Activated CD8-positive, alpha-beta memory T cell treated with anti-CD3 and anti-CD28 coated beads for 1 hour (primary cell): ENCODE measurements at regions not wholly inside any gene's neighbourhood (a gene's known extent, or its start where the extent isn't known, plus 50 kb on each side); places are given as distances from the start of the nearest gene placed in this dataset.

Source experiments
- DNase-seq, 2 donors: peaks; one replicate each; pipeline ENCODE4 v3.0.0-alpha.2; 2020; ENCODE audit warnings: low read depth in 1 of 2; ENCODE audit errors: extremely low read depth in 1 of 2

DNA sequence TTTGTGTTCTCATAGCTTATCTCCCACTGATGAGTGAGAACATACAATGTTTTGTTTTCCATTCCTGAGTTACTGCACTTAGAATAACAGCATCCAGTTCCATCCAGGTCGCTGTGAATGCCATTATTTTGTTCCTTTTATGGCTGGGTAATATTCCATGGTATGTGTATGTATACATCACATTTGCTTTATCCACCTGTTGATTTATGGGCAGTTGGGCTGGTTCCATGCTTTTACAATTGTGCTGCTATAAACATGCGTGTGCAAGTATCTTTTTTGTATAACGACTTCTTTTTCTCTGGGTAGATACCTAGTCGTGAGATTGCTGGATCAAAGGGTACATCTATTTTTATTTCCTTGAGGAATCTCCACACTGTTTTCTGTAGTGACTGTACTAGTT, 74.8 kb downstream of the ZNF280B start:
- DNase-seq: no peak
